ENCODE measurements at regions not wholly inside any gene's neighbourhood (a gene's known extent, or its start where the extent isn't known, plus 50 kb on each side); places are given as distances from the start of the nearest gene placed in this dataset.

- TF ChIP-seq PATZ1 (CRISPR knock-in tag; IDR thresholded peaks at IDR 0.05; ENCODE audit: borderline replicate concordance): no peak
- no peak for TF ChIP-seq TCF4 (CRISPR knock-in tag; IDR thresholded peaks at IDR 0.05; ENCODE audit: borderline replicate concordance)
- no peak for TF ChIP-seq ESRRG (CRISPR knock-in tag; IDR thresholded peaks at IDR 0.05)
Observed at GRCh38 chr7:108920490-108920889, 350.8 kb downstream of the DNAJB9 start.

Measured in SK-N-SH treated with all-trans-retinoic acid at 6 μM for 48 hours (cell line).